HL-60 (cell line): ENCODE measurements at regions not wholly inside any gene's neighbourhood (a gene's known extent, or its start where the extent isn't known, plus 50 kb on each side); places are given as distances from the start of the nearest gene placed in this dataset.

Experiments
- CTCF ChIP-seq: IDR thresholded peaks from one replicate; pipeline ENCODE4 v1.5.1; 2011; ENCODE audit warnings: low read length, control low read depth, inconsistent platforms; ENCODE audit not compliant: insufficient read depth
- GABPA ChIP-seq: IDR thresholded peaks from 2 replicates; pipeline ENCODE4 v1.6.1; 2012; ENCODE audit warnings: low read depth
- POLR2AphosphoS5 ChIP-seq: IDR thresholded peaks from 2 replicates; pipeline ENCODE4 v1.6.1; 2012; ENCODE audit warnings: low read depth
- REST ChIP-seq: IDR thresholded peaks from 2 replicates; pipeline ENCODE4 v1.6.1; 2012; ENCODE audit warnings: low read depth; ENCODE audit not compliant: insufficient replicate concordance

- no peak for TF ChIP-seq POLR2AphosphoS5
- TF ChIP-seq REST: no peak
- TF ChIP-seq CTCF: no peak
- TF ChIP-seq GABPA: no peak
These were observed 81.8 kb downstream of the DUSP6 start for GRCh38 chr12:89270548-89270947.
